Inferior parietal cortex (tissue), 1 donor: ENCODE measurements at regions not wholly inside any gene's neighbourhood (a gene's known extent, or its start where the extent isn't known, plus 50 kb on each side); places are given as distances from the start of the nearest gene placed in this dataset.
"Not testable (repeated sequence)": the region's sequence is repeated elsewhere in the genome, so short reads cannot be mapped to it uniquely, and the experiment has no call there.

Experiments used
- DNase-seq: peaks from one replicate; pipeline ENCODE4 v3.0.0-alpha.2; 2016; ENCODE audit errors: extremely low spot score

DNA sequence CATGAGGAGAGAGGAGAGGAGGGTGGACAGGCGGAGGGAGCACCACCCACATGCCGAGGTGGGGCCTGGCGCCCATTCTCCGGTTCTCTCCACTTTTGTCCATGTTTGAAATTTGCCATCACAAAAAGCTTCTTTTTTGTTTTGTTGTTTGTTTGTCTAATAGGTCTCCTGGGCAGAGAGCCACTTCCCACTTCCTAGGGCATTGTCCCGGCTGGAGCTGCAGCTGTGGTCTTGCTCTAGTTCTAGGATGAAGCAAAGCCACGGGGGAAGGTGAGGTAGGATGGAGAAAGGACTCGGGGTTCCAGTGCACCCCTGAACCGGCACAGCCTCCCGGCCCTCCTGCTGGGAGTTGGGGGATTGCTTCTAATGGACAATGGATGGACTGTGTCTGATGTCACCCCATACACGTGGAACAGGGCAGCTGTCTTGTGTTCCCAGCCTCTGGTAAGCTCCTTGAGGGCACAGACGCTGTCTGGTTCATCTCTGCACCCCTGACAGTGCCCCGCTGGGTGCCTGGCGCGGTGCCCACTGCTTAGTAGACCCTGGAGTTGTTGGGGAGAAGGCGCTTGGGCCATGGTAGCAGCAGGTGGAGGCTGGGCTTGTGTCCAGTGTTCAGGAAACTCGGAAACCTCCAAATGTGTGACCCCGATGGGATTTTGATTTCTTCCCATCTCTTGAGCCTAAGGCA, 278.4 kb downstream of the NDUFA10 start:
- DNase-seq, result no peak

- DNase-seq, result no peak
Measured at GRCh38 chr2:239745386-239746227, 279.5 kb downstream of the NDUFA10 start.

DNA sequence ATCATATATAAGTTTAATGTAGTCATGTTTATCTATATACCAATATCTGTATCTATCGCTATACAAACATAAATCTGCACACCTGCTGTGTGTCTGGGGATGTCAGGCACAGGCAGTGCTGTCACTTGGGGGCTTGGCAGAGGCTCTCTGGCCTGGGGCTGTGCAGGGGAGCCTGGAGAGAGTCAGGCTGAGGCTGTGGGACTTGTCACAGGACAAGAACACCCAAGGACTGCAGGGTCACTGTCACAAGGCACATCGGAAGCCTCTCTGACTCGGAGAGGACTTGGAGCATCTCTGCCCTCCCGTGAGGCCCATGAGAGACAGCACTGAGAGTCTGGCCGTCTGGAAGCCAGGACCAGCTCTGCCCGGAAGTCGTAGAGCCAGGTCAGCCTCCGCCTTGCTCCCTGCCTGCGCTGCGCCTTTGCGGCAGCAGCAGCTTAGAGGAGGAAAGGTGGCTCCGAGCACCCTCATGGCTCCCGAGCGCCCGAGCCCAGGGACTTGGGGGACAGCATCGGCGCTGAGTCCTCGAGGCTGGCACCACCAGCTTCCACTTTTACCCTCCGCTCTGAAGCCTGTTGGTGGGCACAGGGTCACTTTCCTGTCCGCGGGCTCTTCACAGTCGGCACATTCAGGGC, 280.3 kb downstream of the NDUFA10 start:
- no peak for DNase-seq

DNA sequence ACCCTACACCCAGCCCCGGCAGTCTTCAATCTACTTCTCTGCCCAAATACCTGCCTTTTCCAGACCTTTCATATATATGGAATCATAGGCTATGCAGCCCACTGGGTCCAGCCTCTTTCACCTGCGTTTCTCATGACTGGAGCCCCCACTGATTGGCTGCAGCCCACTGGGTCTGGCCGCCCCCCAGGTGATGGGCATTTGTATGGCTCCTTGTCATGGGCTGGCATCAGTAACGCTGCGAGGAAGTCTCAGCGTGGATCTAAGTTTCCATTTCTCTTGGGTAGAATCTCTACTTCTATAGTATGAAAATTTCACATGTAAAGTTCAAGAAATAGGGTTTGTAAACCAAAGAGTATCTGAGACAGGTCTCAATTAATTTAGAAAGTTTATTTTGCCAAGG, 281.9 kb downstream of the NDUFA10 start:
- DNase-seq, result no peak

GRCh38 chr2:239742377-239742776, 282.8 kb downstream of the NDUFA10 start:
- no peak for DNase-seq

DNA sequence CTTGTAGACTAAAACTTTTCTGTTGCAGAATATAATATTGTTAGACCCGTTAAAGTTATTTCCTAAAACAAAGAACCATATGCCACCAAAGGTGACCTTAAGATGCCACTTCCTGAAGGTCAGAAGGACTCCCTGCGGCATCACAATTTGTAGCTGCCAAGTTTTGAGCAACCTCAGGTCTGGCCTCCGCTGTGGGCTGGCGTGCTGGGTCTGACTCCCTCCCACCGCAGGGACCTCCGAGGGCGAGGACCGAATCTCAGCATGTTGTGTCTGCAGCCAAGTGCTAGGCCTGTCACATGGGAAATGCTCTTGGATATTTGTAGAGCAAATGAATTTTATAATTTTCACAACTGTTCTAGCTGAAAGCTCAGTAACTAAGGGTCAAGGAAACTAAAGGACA, 285.9 kb downstream of the NDUFA10 start:
- no peak for DNase-seq

DNA sequence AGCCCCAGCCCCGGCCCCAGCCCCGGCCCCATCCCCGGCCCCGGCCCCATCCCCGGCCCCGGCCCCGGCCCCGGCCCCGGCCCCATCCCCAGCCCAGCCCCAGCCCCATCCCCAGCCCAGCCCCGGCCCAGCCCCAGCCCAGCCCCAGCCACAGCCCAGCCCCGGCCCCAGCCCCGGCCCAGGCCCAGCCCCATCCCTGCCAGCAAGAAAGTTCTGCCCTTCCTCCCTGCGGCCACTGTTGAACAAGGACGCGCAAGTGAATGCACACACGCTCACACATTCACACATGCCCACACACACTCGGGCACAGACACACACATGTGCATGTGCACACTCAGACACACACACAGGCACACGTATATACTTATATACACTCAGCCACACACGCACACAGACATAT, 287.0 kb downstream of the NDUFA10 start:
- no peak for DNase-seq

GRCh38 chr2:239737144-239737463, 288.0 kb downstream of the NDUFA10 start:
- DNase-seq, result no peak

GRCh38 chr2:239736358-239737143, 288.6 kb downstream of the NDUFA10 start:
- DNase-seq, result no peak

GRCh38 chr2:239735829-239736357, 289.2 kb downstream of the NDUFA10 start:
- no peak for DNase-seq

DNA sequence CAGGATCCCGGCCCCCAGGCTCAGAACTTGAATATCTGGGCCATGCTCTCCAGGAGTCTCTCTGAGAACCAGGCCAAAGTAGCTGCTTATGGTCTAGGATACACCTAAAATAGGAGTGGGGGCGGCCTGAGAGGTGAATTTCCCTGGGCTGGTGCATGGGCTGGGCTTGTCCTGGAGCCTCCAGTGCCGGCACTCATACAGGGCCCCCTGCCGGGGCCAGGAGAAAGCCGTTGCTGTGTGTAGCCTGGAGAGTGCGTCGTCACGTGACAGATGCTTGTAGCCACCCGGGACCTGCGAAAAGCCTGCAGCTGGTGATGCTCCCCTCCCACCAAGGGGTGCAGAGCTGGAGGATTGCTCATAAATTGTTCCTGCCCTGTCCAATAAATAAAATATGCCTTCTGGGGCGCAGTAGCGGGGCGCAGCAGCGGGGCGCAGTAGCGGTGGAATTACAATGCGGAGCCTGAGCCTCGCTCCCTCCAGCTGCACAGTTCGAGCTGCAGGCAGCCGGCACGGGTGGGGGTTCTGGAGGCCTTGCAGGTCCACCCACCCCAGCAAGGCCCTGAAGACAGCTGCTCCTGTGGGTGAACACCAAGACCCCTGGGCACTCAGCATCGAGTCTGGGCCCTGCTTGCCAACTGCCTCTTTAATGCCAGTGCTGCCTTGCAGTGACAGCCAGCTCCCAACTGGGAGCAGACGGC, 289.9 kb downstream of the NDUFA10 start:
- DNase-seq, result peak; percentile 30

DNA sequence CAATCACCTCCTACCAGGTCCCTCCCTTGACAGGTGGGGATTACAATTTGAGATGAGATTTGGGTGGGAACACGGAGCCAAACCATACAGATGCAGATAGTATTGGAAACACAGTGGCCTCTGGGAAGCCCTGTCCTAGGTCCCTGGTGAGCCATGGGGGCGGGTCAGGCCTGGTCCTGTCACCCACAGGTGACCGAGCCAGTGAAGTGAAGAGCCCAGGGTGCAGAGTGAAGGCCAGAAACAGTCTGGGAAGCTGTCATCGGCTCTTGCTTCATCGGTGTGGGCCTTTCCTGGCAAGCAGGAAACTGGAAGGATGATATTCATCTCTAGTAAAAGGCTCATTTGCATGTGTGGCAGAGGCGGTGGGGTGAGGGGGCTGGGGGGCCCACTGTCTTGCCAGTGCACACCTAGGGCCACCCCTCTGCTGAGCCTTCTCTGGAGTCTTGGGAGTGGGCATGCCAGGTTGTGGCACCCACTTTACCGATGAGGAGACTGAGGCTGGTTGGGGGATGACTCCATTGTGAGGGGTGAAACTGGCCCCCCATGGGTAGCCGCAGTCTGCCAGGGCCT, 290.6 kb downstream of the NDUFA10 start:
- no peak for DNase-seq

DNA sequence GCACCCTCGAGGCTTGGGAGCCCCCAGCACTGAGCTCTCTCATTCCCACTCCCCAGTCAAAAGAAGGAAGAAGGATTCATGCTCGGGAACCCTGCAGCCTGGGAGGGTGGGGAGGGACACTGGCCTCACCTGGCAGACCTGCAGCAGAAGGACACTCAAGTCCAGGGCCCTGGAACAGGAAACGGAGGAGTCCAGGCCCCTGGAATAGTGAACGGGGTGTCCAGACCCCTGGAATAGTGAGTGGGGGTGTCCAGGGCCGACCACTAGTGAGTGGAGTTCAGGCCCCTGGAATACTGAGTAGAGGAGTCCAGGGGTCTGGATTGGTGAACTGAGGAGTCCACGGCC, 292.5 kb downstream of the NDUFA10 start:
- no peak for DNase-seq

- no peak for DNase-seq
Measured at GRCh38 chr2:239731998-239732665, 293.0 kb downstream of the NDUFA10 start.

DNA sequence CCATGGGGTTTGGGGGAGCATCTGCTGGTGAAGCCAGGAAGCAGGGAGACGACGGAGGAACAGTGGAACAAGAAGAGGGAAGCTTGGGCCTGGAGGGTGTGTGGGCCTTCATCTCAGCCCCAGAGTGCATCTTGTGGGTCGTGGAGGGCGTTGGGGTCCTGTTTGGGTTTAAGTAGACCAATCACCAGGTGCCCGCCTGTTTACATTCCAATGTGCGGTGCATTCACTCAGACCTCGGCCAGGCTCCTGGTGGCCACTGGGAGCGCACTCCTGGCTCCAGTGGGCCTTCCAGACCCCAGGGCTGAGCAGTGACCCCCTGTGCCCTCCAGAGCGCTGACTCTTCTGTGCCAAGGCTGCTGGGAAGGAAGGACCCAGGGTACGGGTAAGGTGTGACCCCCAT, 293.7 kb downstream of the NDUFA10 start:
- DNase-seq, result no peak

DNA sequence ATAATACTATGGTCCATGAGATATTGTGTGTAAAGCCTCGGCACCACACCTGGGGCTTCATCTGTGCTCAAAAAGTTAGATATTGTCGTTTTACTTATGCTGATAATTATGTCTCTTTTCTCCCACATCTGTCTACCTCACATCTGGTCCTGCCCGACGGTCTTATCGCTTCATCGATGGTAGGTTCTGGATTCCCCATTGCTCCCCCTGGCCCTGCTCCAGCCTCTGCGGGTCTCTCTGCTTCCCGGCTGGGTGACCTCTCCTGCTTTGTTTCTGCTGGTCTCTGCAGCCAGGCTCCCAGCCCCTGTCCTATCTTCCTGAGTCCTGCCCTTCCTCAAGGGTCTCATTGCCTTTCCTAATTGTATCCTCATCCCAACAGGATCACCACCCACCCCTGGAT, 294.2 kb downstream of the NDUFA10 start:
- DNase-seq, result no peak

DNA sequence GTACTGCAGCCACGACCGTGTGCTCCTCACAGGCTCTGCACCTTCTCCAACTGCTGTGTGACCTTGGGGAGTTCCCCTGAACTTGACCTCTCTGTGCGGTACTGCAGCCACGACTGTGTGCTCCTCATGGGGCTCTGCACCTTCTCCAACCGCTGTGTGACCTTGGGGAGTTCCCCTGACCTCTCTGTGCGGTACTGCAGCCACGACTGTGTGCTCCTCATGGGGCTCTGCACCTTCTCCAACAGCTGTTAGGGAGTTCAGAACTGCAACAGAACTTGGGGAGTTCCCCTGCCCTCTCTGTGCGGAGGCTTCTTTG, 294.6 kb downstream of the NDUFA10 start:
- not testable (repeated sequence) for DNase-seq

DNA sequence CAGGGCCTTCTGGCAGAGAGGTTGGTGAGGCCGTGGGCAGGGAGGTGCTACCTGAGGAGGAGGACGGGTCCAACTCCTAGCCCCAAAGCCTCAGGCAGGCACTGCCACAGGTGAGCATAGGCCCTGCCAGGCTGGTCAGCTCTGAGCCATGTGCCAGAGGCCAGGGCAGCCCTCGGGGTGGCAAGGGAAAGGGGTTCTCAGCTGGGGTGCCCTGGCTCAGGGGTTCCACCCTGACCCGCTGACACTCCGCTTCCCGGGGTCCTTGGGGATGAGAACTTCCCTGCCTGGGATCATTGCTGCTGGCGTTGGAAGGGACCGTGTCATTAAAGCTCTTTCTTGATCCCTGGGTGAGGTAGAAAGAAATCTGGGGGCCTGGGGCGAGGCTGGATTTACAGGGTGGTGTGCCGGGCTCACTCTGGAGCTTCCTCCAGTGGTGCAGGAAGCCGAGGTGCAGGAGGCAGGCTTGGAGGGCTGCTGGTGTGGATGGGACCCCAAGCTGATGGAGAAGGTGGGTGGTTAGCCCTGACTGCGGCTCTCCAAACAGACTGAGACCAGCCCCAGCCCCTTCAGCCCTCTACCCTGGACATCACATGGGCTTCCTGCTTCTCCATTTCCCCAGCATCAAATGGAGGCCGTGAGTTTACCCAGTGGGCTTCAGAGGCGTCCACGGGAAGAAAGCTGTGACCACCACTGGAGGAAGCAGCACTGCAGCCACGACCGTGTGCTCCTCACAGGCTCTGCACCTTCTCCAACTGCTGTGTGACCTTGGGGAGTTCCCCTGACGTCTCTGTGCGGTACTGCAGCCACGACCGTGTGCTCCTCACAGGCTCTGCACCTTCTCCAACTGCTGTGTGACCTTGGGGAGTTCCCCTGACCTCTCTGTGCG, 295.2 kb downstream of the NDUFA10 start:
- no peak for DNase-seq

- no peak for DNase-seq
Measured at GRCh38 chr2:239729151-239729550, 296.0 kb downstream of the NDUFA10 start.

DNA sequence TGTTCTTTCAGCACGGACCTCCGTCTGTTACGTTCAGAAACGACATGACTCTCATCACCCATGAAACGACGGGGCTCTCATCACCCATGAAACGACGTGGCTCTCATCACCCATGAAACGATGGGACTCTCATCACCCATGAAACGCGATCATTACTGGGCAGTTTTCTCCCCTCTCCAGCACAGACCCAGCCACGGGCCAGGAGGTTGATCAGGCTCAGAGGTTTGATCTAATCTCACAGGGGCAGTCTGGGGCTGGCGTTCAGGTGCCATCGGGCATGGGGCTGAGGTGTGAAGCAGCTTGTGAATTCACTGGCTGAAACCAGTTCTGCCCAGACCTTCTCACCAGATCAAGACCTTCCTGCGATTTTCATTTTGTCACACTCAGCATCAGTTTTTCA, 296.4 kb downstream of the NDUFA10 start:
- DNase-seq, result no peak
